Lung (tissue), 11 donors: ENCODE measurements at regions not wholly inside any gene's neighbourhood (a gene's known extent, or its start where the extent isn't known, plus 50 kb on each side); places are given as distances from the start of the nearest gene placed in this dataset.
A peak's percentile ranks its signal among the peaks of the same experiment; 100 is the strongest.

ENCODE experiments used
- ATAC-seq: fragments of 200-7000 bp; cut with Tn5 transposase; one replicate; pipeline ENCODE4 v1.9.1; 2020; ENCODE audit warnings: moderate number of reproducible peaks; ENCODE audit not compliant: insufficient read depth, low FRiP score
- DNase-seq, 3 donors: peaks; one replicate each; pipeline ENCODE4 v3.0.0-alpha.2; 2013 to 2017
- H3K27ac ChIP-seq, 2 donors: one replicate each; pipeline ENCODE4 v1.5.1; 2013; ENCODE audit warnings: mild to moderate bottlenecking in 2 of 2, moderate library complexity in 2 of 2, control low read depth in 1 of 2, inconsistent platforms in 1 of 2, low read depth in 1 of 2, low read length in 1 of 2
- H3K27me3 ChIP-seq, 3 donors: one replicate each; pipeline ENCODE4 v1.5.1; 2013; ENCODE audit warnings: low read length in 2 of 3; ENCODE audit not compliant: control insufficient read depth in 3 of 3, insufficient read depth in 3 of 3
- H3K36me3 ChIP-seq, 4 donors: one replicate each; pipeline ENCODE4 v1.5.1; 2013; ENCODE audit warnings: low read length in 4 of 4, mild to moderate bottlenecking in 1 of 4, moderate library complexity in 1 of 4; ENCODE audit not compliant: control insufficient read depth in 4 of 4, insufficient read depth in 4 of 4
- H3K4me1 ChIP-seq, 5 donors: one replicate each; pipeline ENCODE4 v1.5.1; 2013; ENCODE audit warnings: low read length in 5 of 5, mild to moderate bottlenecking in 2 of 5, moderate library complexity in 1 of 5; ENCODE audit not compliant: control insufficient read depth in 5 of 5, insufficient read depth in 5 of 5
- H3K4me3 ChIP-seq: one replicate; pipeline ENCODE4 v1.5.1; 2013; ENCODE audit warnings: mild to moderate bottlenecking, control low read depth, moderate library complexity
- H3K9ac ChIP-seq, 2 donors: one replicate each; pipeline ENCODE4 v1.5.1; 2013; ENCODE audit warnings: low read length in 2 of 2, control low read depth in 1 of 2; ENCODE audit not compliant: insufficient read depth in 1 of 2
- H3K9me3 ChIP-seq, 4 donors: one replicate each; pipeline ENCODE4 v1.5.1; 2013; ENCODE audit warnings: low read length in 3 of 4, mild to moderate bottlenecking in 1 of 4, moderate library complexity in 1 of 4; ENCODE audit not compliant: control insufficient read depth in 4 of 4, insufficient read depth in 3 of 4
- CTCF ChIP-seq: IDR thresholded peaks from 2 replicates; pipeline ENCODE4 v1.5.1; 2012; ENCODE audit warnings: mild to moderate bottlenecking; ENCODE audit errors: control extremely low read depth, extremely low read depth
- WGBS, 2 donors: extraction: QIAGEN DNeasy Blood & Tissue Kit; methylation state at CpG; one replicate each; pipeline ENCODE4 v1.1.7; 2013; 5-methylcytosine and 5-hydroxymethylcytosine counted together
- donor health status: control.
- donor health status: control.
- donor health status: Bipolar disorder and iron deficiency.
- donor health status: healthy.
- donor health status: DM: yes; HTN: yes; CAD: no.

DNA sequence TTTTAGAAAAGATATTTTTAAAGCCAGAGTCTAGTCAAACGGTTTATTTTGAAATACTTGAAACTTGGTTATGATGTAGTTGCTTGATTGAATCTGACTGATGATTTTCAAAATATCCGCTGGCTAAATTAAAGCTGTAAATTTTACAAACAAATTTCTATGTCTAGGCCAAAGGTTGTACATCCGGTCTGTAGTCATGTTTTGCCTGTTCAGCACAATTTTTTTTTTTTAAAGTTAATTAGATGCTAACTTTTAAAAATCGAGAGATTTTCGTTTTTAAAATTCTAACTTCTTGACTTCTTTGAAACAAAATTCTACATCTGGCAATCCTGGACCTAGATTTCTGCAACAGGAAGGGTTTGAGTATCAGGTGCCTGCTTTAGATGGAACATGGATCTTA lies 412.4 kb downstream of the TXNL1 start:
- TF ChIP-seq CTCF = no peak
- DNase-seq (peak in 2 of 3 donors; percentile 10 to 36), ATAC-seq (no peak)
- Histone ChIP-seq H3K4me3 (no peak overlapping the region), H3K27ac (no peak overlapping the region), H3K9me3 (peaks cover 0 to 4% (median 0%) of the 10 kb centered on the region in 4 donors), H3K9ac (no peak overlapping the region), H3K4me1 (peaks cover 0 to 23% (median 0%) of the 10 kb centered on the region in 5 donors), H3K27me3 (no peaks in the 10 kb centered on the region), H3K36me3 (no peaks in the 10 kb centered on the region)
- 83% methylated on average over 5 of the region's 5 CpGs for WGBS, 2 donors

DNA sequence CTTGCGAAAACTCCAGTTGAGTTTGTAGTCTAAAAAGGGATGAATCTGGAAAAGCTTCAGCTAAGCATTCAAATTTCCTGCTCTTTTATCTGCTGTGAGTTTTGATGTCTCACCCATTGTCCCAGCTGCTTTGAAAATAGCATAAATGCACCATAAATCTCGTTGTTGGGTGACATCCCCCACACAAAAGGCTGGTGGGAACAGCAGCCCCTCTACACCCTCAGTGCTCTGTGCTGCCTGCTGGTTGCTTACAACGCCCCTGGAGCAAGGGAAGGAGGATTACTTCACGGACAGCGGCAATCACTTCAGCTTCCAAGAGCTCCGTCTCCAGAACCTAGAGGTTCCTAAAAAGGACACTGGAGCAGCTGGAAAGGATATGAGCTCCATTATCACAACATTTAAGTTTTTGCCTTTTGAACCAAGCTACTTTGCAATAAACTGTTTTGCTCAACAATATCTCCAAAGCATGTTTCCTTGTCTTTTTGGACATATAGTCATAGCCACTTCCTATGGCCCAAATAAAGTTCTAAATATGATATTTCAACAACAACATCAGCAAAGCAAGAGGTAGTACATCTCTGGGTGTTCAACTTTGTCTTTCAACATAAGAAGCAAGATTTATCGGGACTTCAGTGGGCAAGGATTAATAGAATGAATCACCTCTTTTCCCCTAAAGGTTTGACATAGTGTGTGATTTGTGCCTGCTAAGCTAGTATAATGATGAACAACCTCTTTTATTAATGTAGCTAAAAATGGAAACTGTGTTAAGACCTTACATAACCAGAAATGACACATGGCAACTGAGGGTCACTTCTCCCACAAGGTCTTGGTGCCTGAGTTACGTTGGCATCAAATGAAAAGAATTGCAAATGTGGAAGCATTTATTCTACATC lies 413.5 kb downstream of the TXNL1 start:
- H3K36me3 ChIP-seq = no peaks in the 10 kb centered on the region
- TF ChIP-seq CTCF = no peak

DNA sequence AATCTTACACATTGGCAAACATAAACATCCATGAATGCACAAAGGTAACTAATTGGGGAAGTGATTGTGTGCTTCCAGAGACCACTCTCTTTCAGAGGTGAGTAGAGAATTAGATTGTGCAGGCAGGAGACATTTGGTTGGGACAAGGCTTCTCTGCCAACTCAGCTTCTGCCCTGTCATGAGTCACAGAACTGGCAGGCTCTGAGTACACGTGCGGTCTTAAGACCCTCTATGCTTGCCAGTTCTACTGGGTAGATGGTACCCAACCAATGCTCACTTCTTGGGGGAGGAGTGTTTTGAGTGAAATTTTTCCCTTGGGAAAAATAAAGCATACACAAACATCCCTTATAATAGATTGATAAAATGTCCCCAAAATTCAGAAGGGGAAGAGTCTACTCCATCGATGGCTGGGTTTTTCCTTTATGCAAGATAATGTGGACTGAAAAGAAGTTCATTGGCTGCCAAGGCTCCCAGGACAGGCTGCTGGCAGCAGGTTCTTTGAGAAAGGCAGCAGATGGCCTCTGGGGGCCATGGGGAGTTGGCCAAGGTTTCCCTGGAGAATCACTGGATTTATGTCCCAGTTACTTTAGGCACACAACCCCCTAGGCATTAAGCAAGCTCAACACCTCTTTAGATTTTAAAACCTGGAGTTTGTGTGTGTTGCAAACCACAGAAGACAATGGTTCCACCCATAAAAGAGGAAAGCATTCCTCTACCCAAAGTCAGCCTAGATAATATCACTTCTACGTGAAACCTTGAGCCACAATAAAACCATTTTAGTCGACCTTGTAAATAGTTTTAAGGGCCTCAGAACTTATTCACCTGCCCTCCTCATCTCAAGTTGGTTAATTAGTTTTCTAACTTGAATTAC lies 417.0 kb downstream of the TXNL1 start:
- no peak overlapping the region for H3K9ac ChIP-seq
- H3K9me3 ChIP-seq = no peaks in the 10 kb centered on the region
- TF ChIP-seq CTCF = no peak
- ATAC-seq (no peak), DNase-seq (no peak)
- no peaks in the 10 kb centered on the region for H3K27me3 ChIP-seq
- no peak overlapping the region for H3K4me3 ChIP-seq
- H3K36me3 ChIP-seq = no peaks in the 10 kb centered on the region
- H3K4me1 ChIP-seq = peaks cover 0 to 23% (median 0%) of the 10 kb centered on the region in 5 donors
- WGBS, 2 donors = 86 to 94% methylated on average over 5 of the region's 5 CpGs
- H3K27ac ChIP-seq = no peak overlapping the region

More for the DNA sequence above, 413.5 kb downstream of the TXNL1 start:
- WGBS, 2 donors = 81 to 84% methylated on average over 8 of the region's 8 CpGs
- ATAC-seq (no peak), DNase-seq (peak; percentile 20 to 73 (median 57))
- no peak overlapping the region for H3K27ac ChIP-seq
- no peaks in the 10 kb centered on the region for H3K9me3 ChIP-seq
- peaks cover 0 to 23% (median 0%) of the 10 kb centered on the region in 5 donors for H3K4me1 ChIP-seq
- no peak overlapping the region for H3K9ac ChIP-seq
- no peak overlapping the region for H3K4me3 ChIP-seq
- no peaks in the 10 kb centered on the region for H3K27me3 ChIP-seq
